ENCODE measurements at regions not wholly inside any gene's neighbourhood (a gene's known extent, or its start where the extent isn't known, plus 50 kb on each side); places are given as distances from the start of the nearest gene placed in this dataset.

DNA sequence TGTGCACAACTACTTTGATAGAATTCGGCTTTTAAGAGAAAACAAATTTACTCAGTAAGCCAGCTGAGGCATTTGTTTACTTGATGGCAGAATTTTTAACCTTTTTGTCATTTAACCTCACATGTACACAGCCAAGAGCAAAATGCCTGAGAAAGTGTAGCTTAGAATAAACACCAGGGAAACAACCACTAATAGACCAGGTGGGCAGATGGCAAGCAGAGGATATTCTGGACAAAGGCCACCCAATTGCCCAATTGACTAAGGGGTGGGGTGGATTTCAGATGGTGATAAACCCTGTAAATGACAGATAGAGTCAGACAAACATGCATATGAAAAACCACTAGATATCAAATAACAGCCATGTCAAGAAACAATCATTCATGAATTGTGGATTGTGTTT is 190.7 kb upstream of the FBXL4 start:
- intact Hi-C loops (cut with DNase I; ENCODE audit: low total_unique reads) = no loop called here
- 17 to 47% (median 27%) methylated on average over 1 of the region's 1 CpG for WGBS, 5 donors
- no peak for DNase-seq
- TF ChIP-seq, protein P1, sequence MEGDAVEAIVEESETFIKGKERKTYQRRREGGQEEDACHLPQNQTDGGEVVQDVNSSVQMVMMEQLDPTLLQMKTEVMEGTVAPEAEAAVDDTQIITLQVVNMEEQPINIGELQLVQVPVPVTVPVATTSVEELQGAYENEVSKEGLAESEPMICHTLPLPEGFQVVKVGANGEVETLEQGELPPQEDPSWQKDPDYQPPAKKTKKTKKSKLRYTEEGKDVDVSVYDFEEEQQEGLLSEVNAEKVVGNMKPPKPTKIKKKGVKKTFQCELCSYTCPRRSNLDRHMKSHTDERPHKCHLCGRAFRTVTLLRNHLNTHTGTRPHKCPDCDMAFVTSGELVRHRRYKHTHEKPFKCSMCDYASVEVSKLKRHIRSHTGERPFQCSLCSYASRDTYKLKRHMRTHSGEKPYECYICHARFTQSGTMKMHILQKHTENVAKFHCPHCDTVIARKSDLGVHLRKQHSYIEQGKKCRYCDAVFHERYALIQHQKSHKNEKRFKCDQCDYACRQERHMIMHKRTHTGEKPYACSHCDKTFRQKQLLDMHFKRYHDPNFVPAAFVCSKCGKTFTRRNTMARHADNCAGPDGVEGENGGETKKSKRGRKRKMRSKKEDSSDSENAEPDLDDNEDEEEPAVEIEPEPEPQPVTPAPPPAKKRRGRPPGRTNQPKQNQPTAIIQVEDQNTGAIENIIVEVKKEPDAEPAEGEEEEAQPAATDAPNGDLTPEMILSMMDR (IDR thresholded peaks at IDR 0.05) = no peak
- TF ChIP-seq POLR2A (IDR thresholded peaks at IDR 0.05) (no peak), EP300 (IDR thresholded peaks at IDR 0.05) (no peak), POLR2AphosphoS5 (IDR thresholded peaks at IDR 0.05) (no peak)
- Histone ChIP-seq H3K9me3 (no peaks in the 10 kb centered on the region), H3K27me3 (no peaks in the 10 kb centered on the region), H3K27ac (no peak overlapping the region), H3K4me3 (no peak overlapping the region), H3K36me3 (no peaks in the 10 kb centered on the region), H3K4me1 (no peaks in the 10 kb centered on the region)

DNA sequence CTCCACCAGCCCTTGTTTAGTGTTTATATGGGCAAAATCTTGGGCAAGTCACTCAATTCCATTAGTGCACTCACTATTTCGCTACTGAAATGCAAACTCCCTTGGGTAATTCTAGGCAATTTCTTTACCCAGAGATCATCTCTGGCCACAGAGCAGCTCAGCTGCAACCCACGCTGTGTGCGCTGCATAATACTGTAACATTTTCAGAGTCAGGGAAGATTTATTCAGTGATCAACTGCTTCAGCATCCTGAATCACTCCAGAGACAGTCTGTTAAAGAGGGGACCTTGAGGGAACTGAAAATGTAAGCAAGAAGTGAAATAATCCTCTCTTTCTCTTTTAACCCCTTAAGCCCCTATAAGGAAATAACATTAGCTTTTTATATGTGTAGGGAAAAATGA is 189.6 kb upstream of the FBXL4 start:
- no peaks in the 10 kb centered on the region for H3K9me3 ChIP-seq
- no peak overlapping the region for H3K27ac ChIP-seq
- no peaks in the 10 kb centered on the region for H3K27me3 ChIP-seq
- TF ChIP-seq POLR2AphosphoS5 (IDR thresholded peaks at IDR 0.05) (no peak), POLR2A (IDR thresholded peaks at IDR 0.05) (no peak), EP300 (IDR thresholded peaks at IDR 0.05) (no peak)
- TF ChIP-seq, protein P1 (IDR thresholded peaks at IDR 0.05) = no peak
- WGBS, 5 donors = 76 to 87% (median 81%) methylated on average over 3 of the region's 3 CpGs
- no peaks in the 10 kb centered on the region for H3K36me3 ChIP-seq
- no peak for DNase-seq
- no peaks in the 10 kb centered on the region for H3K4me1 ChIP-seq
- intact Hi-C loops (cut with DNase I; ENCODE audit: low total_unique reads) = no loop called here
- H3K4me3 ChIP-seq = no peak overlapping the region

DNA sequence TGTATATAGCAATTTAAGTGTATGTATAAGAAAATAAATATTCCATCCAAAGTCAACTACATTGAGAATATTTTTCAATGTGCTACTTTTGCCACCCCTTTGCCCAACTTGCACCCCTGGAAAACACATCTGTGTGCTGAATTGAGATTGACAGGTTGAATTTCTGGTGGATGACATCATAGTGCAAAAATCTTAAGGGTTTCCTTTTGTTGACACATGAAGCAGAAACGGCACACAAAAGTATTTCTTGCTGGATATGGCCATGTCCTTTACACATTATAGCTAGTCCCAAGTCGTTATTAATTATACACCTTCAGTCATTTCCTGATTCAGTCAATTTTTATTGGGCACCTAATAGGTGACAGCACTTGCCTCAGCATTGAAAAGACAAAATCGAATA is 188.7 kb upstream of the FBXL4 start:
- no peaks in the 10 kb centered on the region for H3K4me1 ChIP-seq
- WGBS, 5 donors = 37 to 66% (median 39%) methylated on average over 3 of the region's 3 CpGs
- intact Hi-C loops (cut with DNase I; ENCODE audit: low total_unique reads) = no loop called here
- H3K27me3 ChIP-seq = no peaks in the 10 kb centered on the region
- H3K27ac ChIP-seq = no peak overlapping the region
- H3K36me3 ChIP-seq = no peaks in the 10 kb centered on the region
- H3K4me3 ChIP-seq = no peak overlapping the region
- H3K9me3 ChIP-seq = no peaks in the 10 kb centered on the region
- DNase-seq = no peak
- TF ChIP-seq, protein P1 (IDR thresholded peaks at IDR 0.05) = no peak
- TF ChIP-seq POLR2AphosphoS5 (IDR thresholded peaks at IDR 0.05) = no peak
- TF ChIP-seq POLR2A (IDR thresholded peaks at IDR 0.05) = no peak
- no peak for TF ChIP-seq EP300 (IDR thresholded peaks at IDR 0.05)

DNA sequence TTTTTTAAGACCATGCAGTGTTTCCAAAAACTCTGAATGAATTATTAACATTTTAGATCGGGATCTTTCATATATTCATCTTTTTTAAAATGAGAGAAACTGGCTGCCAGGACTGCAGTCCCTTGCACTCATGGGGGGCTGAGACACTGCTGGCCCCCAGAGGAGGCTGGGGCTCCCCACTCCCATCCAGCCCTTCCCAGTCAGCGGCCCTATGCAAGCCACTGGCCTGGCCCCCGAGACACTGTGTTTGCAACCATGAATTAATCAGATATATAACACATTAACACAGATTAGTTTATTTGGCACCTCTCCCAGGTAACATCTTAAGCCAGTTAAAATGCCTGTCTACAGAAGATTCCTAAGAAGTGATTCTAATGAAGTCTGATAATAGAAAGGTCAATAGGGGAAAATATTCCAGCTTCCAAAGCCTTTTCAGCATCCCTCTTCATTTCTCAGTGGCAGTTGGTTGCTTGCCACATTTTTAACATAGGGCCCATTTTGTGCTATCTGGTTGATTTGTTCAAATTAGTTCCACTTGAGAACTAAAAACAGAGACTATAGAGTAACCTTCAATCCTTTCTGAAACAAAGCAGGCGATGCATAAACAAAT is 184.4 kb upstream of the FBXL4 start:
- Histone ChIP-seq H3K4me1 (no peaks in the 10 kb centered on the region), H3K27me3 (no peaks in the 10 kb centered on the region), H3K36me3 (no peaks in the 10 kb centered on the region), H3K4me3 (no peak overlapping the region), H3K9me3 (no peaks in the 10 kb centered on the region), H3K27ac (no peak overlapping the region)
- WGBS, 5 donors = 68 to 75% (median 72%) methylated on average over 4 of the region's 4 CpGs
- TF ChIP-seq POLR2A (IDR thresholded peaks at IDR 0.05) (no peak), POLR2AphosphoS5 (IDR thresholded peaks at IDR 0.05) (no peak), EP300 (IDR thresholded peaks at IDR 0.05) (no peak)
- TF ChIP-seq, protein P1 (IDR thresholded peaks at IDR 0.05) = no peak
- DNase-seq = no peak
- intact Hi-C loops (cut with DNase I; ENCODE audit: low total_unique reads) = no loop called here

Measured in stomach (tissue), 8 donors.